ENCODE measurements at regions not wholly inside any gene's neighbourhood (a gene's known extent, or its start where the extent isn't known, plus 50 kb on each side); places are given as distances from the start of the nearest gene placed in this dataset.

- Histone ChIP-seq H2AFZ (ENCODE audit: low read depth, low read length) (no peak overlapping the region), H3K27me3 (ENCODE audit: insufficient read depth, low read length) (no peaks in the 10 kb centered on the region), H3K4me3 (ENCODE audit: insufficient read depth, low read depth, low read length) (no peak overlapping the region), H3K27ac (ENCODE audit: low read depth, low read length) (no peak overlapping the region), H3K4me2 (ENCODE audit: low read length) (no peak overlapping the region), H3K79me2 (ENCODE audit: insufficient read depth, low read length) (no peaks in the 10 kb centered on the region), H3K36me3 (ENCODE audit: insufficient read depth, low read length) (no peaks in the 10 kb centered on the region), H3K4me1 (ENCODE audit: insufficient read depth, low read length) (no peaks in the 10 kb centered on the region), H4K20me1 (ENCODE audit: insufficient read depth, low read length) (no peaks in the 10 kb centered on the region), H3K9me3 (ENCODE audit: insufficient read depth, low read depth, low read length) (no peaks in the 10 kb centered on the region), H3K9ac (ENCODE audit: low read length) (no peak overlapping the region)
- DNase-seq (ENCODE audit: low read depth) = no peak
- TF ChIP-seq, protein P1, sequence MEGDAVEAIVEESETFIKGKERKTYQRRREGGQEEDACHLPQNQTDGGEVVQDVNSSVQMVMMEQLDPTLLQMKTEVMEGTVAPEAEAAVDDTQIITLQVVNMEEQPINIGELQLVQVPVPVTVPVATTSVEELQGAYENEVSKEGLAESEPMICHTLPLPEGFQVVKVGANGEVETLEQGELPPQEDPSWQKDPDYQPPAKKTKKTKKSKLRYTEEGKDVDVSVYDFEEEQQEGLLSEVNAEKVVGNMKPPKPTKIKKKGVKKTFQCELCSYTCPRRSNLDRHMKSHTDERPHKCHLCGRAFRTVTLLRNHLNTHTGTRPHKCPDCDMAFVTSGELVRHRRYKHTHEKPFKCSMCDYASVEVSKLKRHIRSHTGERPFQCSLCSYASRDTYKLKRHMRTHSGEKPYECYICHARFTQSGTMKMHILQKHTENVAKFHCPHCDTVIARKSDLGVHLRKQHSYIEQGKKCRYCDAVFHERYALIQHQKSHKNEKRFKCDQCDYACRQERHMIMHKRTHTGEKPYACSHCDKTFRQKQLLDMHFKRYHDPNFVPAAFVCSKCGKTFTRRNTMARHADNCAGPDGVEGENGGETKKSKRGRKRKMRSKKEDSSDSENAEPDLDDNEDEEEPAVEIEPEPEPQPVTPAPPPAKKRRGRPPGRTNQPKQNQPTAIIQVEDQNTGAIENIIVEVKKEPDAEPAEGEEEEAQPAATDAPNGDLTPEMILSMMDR (IDR thresholded peaks at IDR 0.05; ENCODE audit: insufficient read depth, low read depth, low read length) = no peak
- TF ChIP-seq EZH2 (IDR thresholded peaks at IDR 0.05; ENCODE audit: insufficient read depth, low read length) = no peak
- H3K27ac Mint-ChIP-seq (ENCODE audit: unreplicated experiment) = no peak overlapping the region
- peaks cover 17% of the 10 kb centered on the region for H3K4me1 Mint-ChIP-seq (ENCODE audit: low read depth, unreplicated experiment)
- no peaks in the 10 kb centered on the region for H3K9me3 Mint-ChIP-seq (ENCODE audit: unreplicated experiment)
- H3K36me3 Mint-ChIP-seq (ENCODE audit: low read depth, unreplicated experiment) = no peaks in the 10 kb centered on the region
- no peak for FAIRE-seq
- no peaks in the 10 kb centered on the region for H3K27me3 Mint-ChIP-seq (ENCODE audit: low read depth, unreplicated experiment)
- H3K4me3 Mint-ChIP-seq (ENCODE audit: unreplicated experiment) = no peak overlapping the region
Observed at GRCh38 chr2:216292475-216292874, 79.8 kb downstream of the MARCHF4 start.

GRCh38 chr2:216289470-216289869, 82.8 kb downstream of the MARCHF4 start:
- H3K36me3 Mint-ChIP-seq (ENCODE audit: low read depth, unreplicated experiment) = peaks cover 2% of the 10 kb centered on the region
- no peaks in the 10 kb centered on the region for H3K9me3 Mint-ChIP-seq (ENCODE audit: unreplicated experiment)
- FAIRE-seq = no peak
- peaks cover 24% of the 10 kb centered on the region for H3K4me1 Mint-ChIP-seq (ENCODE audit: low read depth, unreplicated experiment)
- TF ChIP-seq, protein P1 (IDR thresholded peaks at IDR 0.05; ENCODE audit: insufficient read depth, low read depth, low read length) = no peak
- TF ChIP-seq EZH2 (IDR thresholded peaks at IDR 0.05; ENCODE audit: insufficient read depth, low read length) = no peak
- Histone ChIP-seq H3K36me3 (ENCODE audit: insufficient read depth, low read length) (no peaks in the 10 kb centered on the region), H3K9ac (ENCODE audit: low read length) (no peak overlapping the region), H3K4me1 (ENCODE audit: insufficient read depth, low read length) (peaks cover 9% of the 10 kb centered on the region), H4K20me1 (ENCODE audit: insufficient read depth, low read length) (no peaks in the 10 kb centered on the region), H3K27ac (ENCODE audit: low read depth, low read length) (no peak overlapping the region), H3K9me3 (ENCODE audit: insufficient read depth, low read depth, low read length) (no peaks in the 10 kb centered on the region), H3K4me2 (ENCODE audit: low read length) (no peak overlapping the region), H3K27me3 (ENCODE audit: insufficient read depth, low read length) (no peaks in the 10 kb centered on the region), H3K79me2 (ENCODE audit: insufficient read depth, low read length) (no peaks in the 10 kb centered on the region), H2AFZ (ENCODE audit: low read depth, low read length) (no peak overlapping the region), H3K4me3 (ENCODE audit: insufficient read depth, low read depth, low read length) (no peak overlapping the region)
- H3K4me3 Mint-ChIP-seq (ENCODE audit: unreplicated experiment) = no peak overlapping the region
- H3K27ac Mint-ChIP-seq (ENCODE audit: unreplicated experiment) = no peak overlapping the region
- H3K27me3 Mint-ChIP-seq (ENCODE audit: low read depth, unreplicated experiment) = no peaks in the 10 kb centered on the region
- DNase-seq (ENCODE audit: low read depth) = no peak

- Histone ChIP-seq H3K79me2 (ENCODE audit: insufficient read depth, low read length) (no peaks in the 10 kb centered on the region), H4K20me1 (ENCODE audit: insufficient read depth, low read length) (no peaks in the 10 kb centered on the region), H3K36me3 (ENCODE audit: insufficient read depth, low read length) (no peaks in the 10 kb centered on the region), H3K4me2 (ENCODE audit: low read length) (peak overlapping the region; percentile 36), H3K4me3 (ENCODE audit: insufficient read depth, low read depth, low read length) (no peak overlapping the region), H3K27me3 (ENCODE audit: insufficient read depth, low read length) (no peaks in the 10 kb centered on the region), H3K9ac (ENCODE audit: low read length) (no peak overlapping the region), H3K4me1 (ENCODE audit: insufficient read depth, low read length) (peaks cover 9% of the 10 kb centered on the region), H2AFZ (ENCODE audit: low read depth, low read length) (no peak overlapping the region), H3K27ac (ENCODE audit: low read depth, low read length) (no peak overlapping the region), H3K9me3 (ENCODE audit: insufficient read depth, low read depth, low read length) (no peaks in the 10 kb centered on the region)
- FAIRE-seq (no peak), DNase-seq (ENCODE audit: low read depth) (no peak)
- no peak for TF ChIP-seq EZH2 (IDR thresholded peaks at IDR 0.05; ENCODE audit: insufficient read depth, low read length)
- TF ChIP-seq, protein P1 (IDR thresholded peaks at IDR 0.05; ENCODE audit: insufficient read depth, low read depth, low read length) = no peak
- Mint-ChIP-seq H3K4me3 (ENCODE audit: unreplicated experiment) (peak overlapping the region; percentile 48), H3K4me1 (ENCODE audit: low read depth, unreplicated experiment) (peaks cover 29% of the 10 kb centered on the region), H3K27me3 (ENCODE audit: low read depth, unreplicated experiment) (no peaks in the 10 kb centered on the region), H3K36me3 (ENCODE audit: low read depth, unreplicated experiment) (peaks cover 4% of the 10 kb centered on the region), H3K9me3 (ENCODE audit: unreplicated experiment) (no peaks in the 10 kb centered on the region), H3K27ac (ENCODE audit: unreplicated experiment) (no peak overlapping the region)
Observed at GRCh38 chr2:216287251-216287650, 85.0 kb downstream of the MARCHF4 start.
